ENCODE measurements at regions not wholly inside any gene's neighbourhood (a gene's known extent, or its start where the extent isn't known, plus 50 kb on each side); places are given as distances from the start of the nearest gene placed in this dataset.

- TF ChIP-seq FOXM1 (IDR thresholded peaks at IDR 0.05; ENCODE audit: borderline replicate concordance) = no peak
- TF ChIP-seq SP1 (IDR thresholded peaks at IDR 0.05) = no peak
These were observed 92.6 kb upstream of the PBX1 start for GRCh38 chr1:164466429-164466828.
